ENCODE measurements at regions not wholly inside any gene's neighbourhood (a gene's known extent, or its start where the extent isn't known, plus 50 kb on each side); places are given as distances from the start of the nearest gene placed in this dataset.

- TF ChIP-seq CTCF (conservative IDR thresholded peaks at IDR 0.05) (no peak), EZH2 (IDR thresholded peaks at IDR 0.05; ENCODE audit: low read depth) (no peak)
These were observed 106.3 kb upstream of the SMYD2 start for GRCh38 chr1:214174508-214175199.
